ENCODE measurements at regions not wholly inside any gene's neighbourhood (a gene's known extent, or its start where the extent isn't known, plus 50 kb on each side); places are given as distances from the start of the nearest gene placed in this dataset.
A peak's percentile ranks its signal among the peaks of the same experiment; 100 is the strongest.

DNA sequence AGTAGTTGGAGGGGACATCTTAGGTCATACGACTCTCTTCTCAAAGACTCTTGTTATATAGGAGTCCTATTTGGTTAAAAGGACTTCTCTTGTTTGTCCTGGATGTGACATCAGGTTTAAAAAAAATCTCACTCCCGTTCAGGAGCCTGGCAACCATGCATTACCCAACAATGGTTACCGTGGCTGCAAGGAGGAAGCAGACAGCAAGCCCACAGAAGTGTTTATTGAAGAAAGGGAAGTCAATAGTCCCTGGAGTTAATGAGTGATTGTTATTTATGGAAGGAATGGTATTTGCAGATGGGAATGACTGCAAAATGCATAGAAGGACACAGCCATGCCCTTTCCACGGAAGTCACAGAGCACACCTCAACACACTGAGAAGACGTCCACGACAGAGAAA, 75.9 kb upstream of the ENPP6 start:
- Histone ChIP-seq H2AFZ (ENCODE audit: low read length) (no peak overlapping the region), H3K23me2 (ENCODE audit: insufficient read length, low read depth, low read length, poor library complexity, severe bottlenecking) (no peaks in the 10 kb centered on the region), H3K79me2 (ENCODE audit: insufficient read depth, low read length) (no peaks in the 10 kb centered on the region), H3K23ac (ENCODE audit: insufficient read length, low read depth, low read length) (no peak overlapping the region), H3K79me1 (ENCODE audit: insufficient read depth, low read depth, low read length, poor library complexity, severe bottlenecking) (no peaks in the 10 kb centered on the region), H4K91ac (ENCODE audit: insufficient read length, low read depth, low read length) (no peak overlapping the region), H2AK5ac (ENCODE audit: insufficient read length, low read length) (no peak overlapping the region), H2BK5ac (ENCODE audit: insufficient read length, low read length) (no peak overlapping the region), H3K27me3 (ENCODE audit: insufficient read depth, low read length) (no peaks in the 10 kb centered on the region), H3K9ac (ENCODE audit: extremely low read depth, insufficient read length, low read length) (no peak overlapping the region), H3K4ac (ENCODE audit: low read depth, low read length) (no peak overlapping the region), H2BK120ac (ENCODE audit: low read depth, low read length, poor library complexity, severe bottlenecking) (no peak overlapping the region), H2BK12ac (ENCODE audit: insufficient read length, low read depth, low read length) (no peak overlapping the region), H4K20me1 (ENCODE audit: control insufficient read depth, insufficient read depth, insufficient read length) (no peaks in the 10 kb centered on the region), H3K4me2 (ENCODE audit: insufficient read depth, insufficient read length, low read length) (no peak overlapping the region), H3K9me3 (ENCODE audit: control insufficient read depth, low read depth, low read length) (no peaks in the 10 kb centered on the region), H3K4me1 (ENCODE audit: insufficient read depth, low read length) (no peaks in the 10 kb centered on the region), H4K8ac (replicated peaks; ENCODE audit: insufficient read length, low read depth, low read length) (no peak overlapping the region), H3K27ac (ENCODE audit: insufficient read length, low read depth, low read length) (no peak overlapping the region), H3K14ac (ENCODE audit: insufficient read depth, low read length) (no peak overlapping the region), H3T11ph (ENCODE audit: low read length) (no peak overlapping the region), H4K5ac (ENCODE audit: insufficient read length, low read depth, low read length) (no peak overlapping the region), H2BK15ac (ENCODE audit: low read depth, low read length) (no peak overlapping the region), H3K56ac (ENCODE audit: insufficient read length, low read depth, low read length) (no peak overlapping the region), H3K18ac (ENCODE audit: insufficient read length, low read depth, low read length) (peak overlapping the region; percentile 61), H2BK20ac (ENCODE audit: low read depth, low read length, poor library complexity, severe bottlenecking) (no peak overlapping the region)
- no peaks in the 10 kb centered on the region for H3K9me3 Mint-ChIP-seq
- DNase-seq = no peak
- 0 out of 7 replicates have a peak, but pooled peaks cover 0 to 2% (median 0%) of the 10 kb centered on the region in 3 experiments for H3K36me3 Mint-ChIP-seq (ENCODE audit: insufficient read depth in 1 of 3, low read depth in 3 of 3)
- H3K4me1 Mint-ChIP-seq = peaks cover 6 to 7% of the 10 kb centered on the region in 2 experiments
- WGBS (ENCODE audit: extremely low coverage, insufficient read length, low lambda C conversion rate) = no CpG with 5 or more reads among the region's 6 CpGs
- TF ChIP-seq, protein P1, sequence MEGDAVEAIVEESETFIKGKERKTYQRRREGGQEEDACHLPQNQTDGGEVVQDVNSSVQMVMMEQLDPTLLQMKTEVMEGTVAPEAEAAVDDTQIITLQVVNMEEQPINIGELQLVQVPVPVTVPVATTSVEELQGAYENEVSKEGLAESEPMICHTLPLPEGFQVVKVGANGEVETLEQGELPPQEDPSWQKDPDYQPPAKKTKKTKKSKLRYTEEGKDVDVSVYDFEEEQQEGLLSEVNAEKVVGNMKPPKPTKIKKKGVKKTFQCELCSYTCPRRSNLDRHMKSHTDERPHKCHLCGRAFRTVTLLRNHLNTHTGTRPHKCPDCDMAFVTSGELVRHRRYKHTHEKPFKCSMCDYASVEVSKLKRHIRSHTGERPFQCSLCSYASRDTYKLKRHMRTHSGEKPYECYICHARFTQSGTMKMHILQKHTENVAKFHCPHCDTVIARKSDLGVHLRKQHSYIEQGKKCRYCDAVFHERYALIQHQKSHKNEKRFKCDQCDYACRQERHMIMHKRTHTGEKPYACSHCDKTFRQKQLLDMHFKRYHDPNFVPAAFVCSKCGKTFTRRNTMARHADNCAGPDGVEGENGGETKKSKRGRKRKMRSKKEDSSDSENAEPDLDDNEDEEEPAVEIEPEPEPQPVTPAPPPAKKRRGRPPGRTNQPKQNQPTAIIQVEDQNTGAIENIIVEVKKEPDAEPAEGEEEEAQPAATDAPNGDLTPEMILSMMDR (conservative IDR thresholded peaks at IDR 0.05) = no peak
- no peak overlapping the region for H3K4me3 Mint-ChIP-seq
- H3K27ac Mint-ChIP-seq = no peak overlapping the region
- peaks cover 1% of the 10 kb centered on the region; the same call in 1 of the 2 replicates for H3K27me3 Mint-ChIP-seq (ENCODE audit: low read depth)
